Left lung (tissue), 4 donors: ENCODE measurements at regions not wholly inside any gene's neighbourhood (a gene's known extent, or its start where the extent isn't known, plus 50 kb on each side); places are given as distances from the start of the nearest gene placed in this dataset.
"Not testable (repeated sequence)": the region's sequence is repeated elsewhere in the genome, so short reads cannot be mapped to it uniquely, and the experiment has no call there.

Experiments used
- ATAC-seq: fragments of 200-7000 bp; cut with Tn5 transposase; one replicate; pipeline ENCODE4 v1.9.1; 2020; ENCODE audit warnings: moderate library complexity
- DNase-seq, 4 donors: peaks; one replicate each; pipeline ENCODE4 v3.0.0-alpha.2; 2013 to 2020
- H3K27ac ChIP-seq, 2 donors: fragments of 200-600 bp; sonication (generic) in 1 of 2; one replicate each; pipeline versions ENCODE4 v1.5.0 to v1.8.0; 2020 to 2021
- H3K27me3 ChIP-seq, 2 donors: fragments of 200-600 bp; sonication (generic) in 1 of 2; one replicate each; pipeline versions ENCODE4 v1.5.0 to v1.8.0; 2020 to 2021
- H3K36me3 ChIP-seq, 2 donors: fragments of 200-600 bp; sonication (generic) in 1 of 2; one replicate each; pipeline versions ENCODE4 v1.5.0 to v1.8.0; 2020 to 2021
- H3K4me1 ChIP-seq, 2 donors: fragments of 200-600 bp; one replicate each; pipeline ENCODE4 v1.8.0; 2021
- H3K4me3 ChIP-seq, 2 donors: fragments of 200-600 bp; sonication (generic) in 1 of 2; one replicate each; pipeline versions ENCODE4 v1.5.0 to v1.8.0; 2020 to 2021; ENCODE audit warnings: mild to moderate bottlenecking in 1 of 2
- H3K9me3 ChIP-seq, 2 donors: fragments of 200-600 bp; sonication (generic) in 1 of 2; one replicate each; pipeline versions ENCODE4 v1.5.0 to v1.8.0; 2020 to 2021
- intact Hi-C, 2 donors: fragments of 100-400 bp; cut with DNase I; formaldehyde crosslinking; loops; one replicate each; pipeline versions ENCODE4 v1.11.2 to v1.14.2; 2022
- donor health status: DM: no; HTN: yes; CAD: no.
- donor health status: DM: no; HTN: no; CAD: no.

- DNase-seq, H3K4me1 ChIP-seq, intact Hi-C loops, H3K27ac ChIP-seq, ATAC-seq, H3K36me3 ChIP-seq, H3K27me3 ChIP-seq, H3K9me3 ChIP-seq, H3K4me3 ChIP-seq: not testable (repeated sequence)
Observed at GRCh38 chr16:15307184-15307583, 70.9 kb downstream of the NPIPA5 start.

DNA sequence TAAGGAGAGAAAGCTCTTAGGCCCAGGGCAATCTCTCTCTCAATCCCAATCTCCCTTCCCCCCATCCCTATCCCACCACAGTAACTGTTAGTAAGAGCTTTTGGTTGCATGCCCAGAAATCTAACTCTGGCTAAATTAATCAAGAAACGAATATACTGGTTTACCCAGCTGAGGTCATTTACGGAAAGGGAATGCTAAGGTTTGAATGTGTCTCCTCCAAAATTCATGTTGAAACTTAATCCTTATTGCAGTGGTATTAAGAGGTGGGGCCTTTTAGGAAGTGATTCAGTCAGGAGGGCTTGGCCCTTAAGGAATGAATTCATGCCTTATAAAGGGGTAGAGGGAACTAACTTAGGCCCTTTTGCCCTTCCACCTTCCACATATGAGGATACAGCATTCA lies 72.2 kb downstream of the NPIPA5 start:
- H3K36me3 ChIP-seq, H3K9me3 ChIP-seq, H3K4me1 ChIP-seq, H3K4me3 ChIP-seq, intact Hi-C loops, H3K27ac ChIP-seq, H3K27me3 ChIP-seq: not testable (repeated sequence)
- ATAC-seq (peak; percentile 18), DNase-seq (peak in 1 of 4 donors; percentile 2)

DNA sequence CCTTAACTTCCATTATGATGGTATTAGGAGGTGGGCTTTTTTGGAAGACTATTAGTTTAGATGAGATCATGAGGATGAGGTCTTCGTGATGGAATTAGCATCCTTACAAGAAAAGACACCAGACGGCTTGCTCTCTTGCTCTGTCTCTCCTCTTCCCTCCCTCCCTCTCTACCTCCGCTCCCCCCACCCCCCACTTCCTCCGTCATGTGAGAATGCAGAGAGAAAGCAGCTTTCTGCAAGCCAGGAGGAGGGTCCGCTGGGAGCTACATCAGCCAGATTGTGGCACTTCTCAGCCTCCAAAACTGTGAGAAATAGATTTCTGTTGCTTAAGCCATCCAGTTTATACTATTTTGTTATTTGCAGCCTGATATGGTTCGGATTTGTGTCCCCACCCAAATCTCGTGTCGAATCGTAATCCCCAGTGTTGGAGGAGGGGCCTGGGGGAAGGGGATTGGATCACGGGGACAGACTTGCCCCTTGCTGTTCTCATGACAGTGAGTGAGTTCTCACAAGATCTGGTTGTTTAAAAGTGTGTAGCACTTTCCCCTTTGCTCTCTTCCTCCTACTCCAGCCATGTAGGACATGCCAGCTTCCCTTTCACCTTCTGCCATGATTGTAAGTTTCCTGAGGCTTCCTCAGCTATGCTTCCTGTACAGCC lies 74.3 kb downstream of the NPIPA5 start:
- intact Hi-C loops, H3K27ac ChIP-seq, H3K36me3 ChIP-seq, H3K4me1 ChIP-seq, H3K4me3 ChIP-seq, ATAC-seq, DNase-seq, H3K27me3 ChIP-seq, H3K9me3 ChIP-seq: not testable (repeated sequence)

DNA sequence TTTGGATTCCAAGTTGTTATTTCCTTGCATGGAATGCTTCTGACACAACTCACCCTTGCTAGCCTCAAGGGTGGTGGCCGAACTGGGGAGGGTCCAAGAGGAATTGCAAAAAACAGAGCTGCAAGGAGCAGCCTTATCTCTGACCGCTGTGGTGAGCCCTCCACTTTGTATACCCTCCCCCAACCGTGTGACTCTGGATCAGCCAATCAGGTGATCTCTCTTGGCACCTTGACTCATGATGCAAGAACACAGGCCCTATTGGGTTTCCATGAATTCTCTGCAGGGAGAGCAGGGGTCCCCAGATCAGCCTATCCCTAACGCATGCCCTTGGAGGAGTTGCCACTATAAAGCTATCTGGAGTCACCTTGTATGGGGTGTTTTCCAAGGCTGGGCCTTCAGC lies 81.0 kb downstream of the NPIPA5 start:
- H3K27me3 ChIP-seq, H3K27ac ChIP-seq, H3K9me3 ChIP-seq, DNase-seq, ATAC-seq, H3K36me3 ChIP-seq, intact Hi-C loops, H3K4me3 ChIP-seq, H3K4me1 ChIP-seq: not testable (repeated sequence)

- intact Hi-C loops, H3K9me3 ChIP-seq, H3K4me3 ChIP-seq, H3K27me3 ChIP-seq, H3K4me1 ChIP-seq, ATAC-seq, H3K36me3 ChIP-seq, H3K27ac ChIP-seq: not testable (repeated sequence)
- peak in 1 of 4 donors; percentile 20 for DNase-seq
Observed at GRCh38 chr16:15274796-15275195, 103.3 kb downstream of the NPIPA5 start.

DNA sequence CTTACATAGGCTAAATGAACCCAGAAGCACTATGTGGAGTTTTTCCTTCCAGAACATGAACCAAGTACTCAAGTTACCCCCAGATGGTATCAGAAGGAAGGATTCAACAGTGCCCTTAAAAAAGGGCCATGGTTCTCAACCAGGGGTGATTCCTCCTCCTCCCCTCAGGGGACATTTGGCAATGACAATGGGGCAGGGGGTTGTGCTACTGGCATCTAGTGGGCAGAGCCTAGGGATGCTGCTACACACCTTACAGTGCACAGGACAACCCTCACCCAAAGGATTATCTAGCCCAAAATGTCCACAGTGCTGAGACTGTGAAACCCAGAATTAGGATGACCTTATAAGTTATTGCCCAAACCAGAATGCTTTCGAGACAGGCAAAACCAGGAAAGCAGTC lies 104.1 kb downstream of the NPIPA5 start:
- H3K4me1 ChIP-seq, intact Hi-C loops, DNase-seq, ATAC-seq, H3K4me3 ChIP-seq, H3K9me3 ChIP-seq, H3K27ac ChIP-seq, H3K36me3 ChIP-seq: not testable (repeated sequence)
- peaks cover 0 to 16% of the 10 kb centered on the region in 2 donors for H3K27me3 ChIP-seq

DNA sequence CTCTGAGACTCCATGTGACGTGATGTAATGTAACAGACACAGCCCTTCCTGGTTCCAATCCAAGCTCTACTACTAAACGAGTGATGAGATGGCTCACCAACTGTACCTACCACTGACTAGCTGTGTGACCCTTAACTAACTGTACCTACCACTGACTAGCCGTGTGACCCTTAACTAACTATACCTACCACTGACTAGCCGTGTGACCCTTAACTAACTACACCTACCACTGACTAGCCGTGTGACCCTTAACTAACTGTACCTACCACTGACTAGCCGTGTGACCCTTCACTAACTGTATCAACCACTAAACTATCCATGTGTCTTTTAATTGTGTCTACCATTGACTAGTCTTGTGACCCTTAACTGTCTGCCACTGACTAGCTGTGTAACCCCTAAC lies 111.2 kb downstream of the NPIPA5 start:
- intact Hi-C loops, H3K4me3 ChIP-seq, H3K27ac ChIP-seq, H3K9me3 ChIP-seq, H3K4me1 ChIP-seq, H3K36me3 ChIP-seq, ATAC-seq: not testable (repeated sequence)
- peak in 1 of 4 donors; percentile 1 for DNase-seq
- H3K27me3 ChIP-seq: peaks cover 0 to 11% of the 10 kb centered on the region in 2 donors

DNA sequence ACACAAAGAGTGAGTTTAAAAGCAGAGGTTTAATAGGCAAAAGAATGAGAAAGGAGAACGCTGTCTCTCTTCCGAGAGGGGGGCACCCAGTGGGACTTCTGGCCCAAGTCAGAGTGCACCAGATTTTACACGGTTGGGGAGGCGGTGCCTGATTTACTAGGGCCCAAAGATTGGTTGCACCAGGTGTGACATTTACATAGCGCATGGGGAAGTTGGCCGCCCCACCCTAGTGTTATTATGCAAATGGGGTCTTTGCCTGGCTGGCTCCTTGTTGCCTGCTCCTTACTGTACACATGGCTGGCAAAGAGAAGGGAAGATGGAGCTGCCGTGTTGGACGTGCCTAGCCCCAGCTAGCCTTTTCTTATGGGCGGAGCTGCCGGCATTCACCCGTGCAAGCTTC lies 115.9 kb downstream of the NPIPA5 start:
- H3K36me3 ChIP-seq, intact Hi-C loops, ATAC-seq, DNase-seq, H3K27ac ChIP-seq, H3K4me1 ChIP-seq, H3K27me3 ChIP-seq, H3K9me3 ChIP-seq, H3K4me3 ChIP-seq: not testable (repeated sequence)

DNA sequence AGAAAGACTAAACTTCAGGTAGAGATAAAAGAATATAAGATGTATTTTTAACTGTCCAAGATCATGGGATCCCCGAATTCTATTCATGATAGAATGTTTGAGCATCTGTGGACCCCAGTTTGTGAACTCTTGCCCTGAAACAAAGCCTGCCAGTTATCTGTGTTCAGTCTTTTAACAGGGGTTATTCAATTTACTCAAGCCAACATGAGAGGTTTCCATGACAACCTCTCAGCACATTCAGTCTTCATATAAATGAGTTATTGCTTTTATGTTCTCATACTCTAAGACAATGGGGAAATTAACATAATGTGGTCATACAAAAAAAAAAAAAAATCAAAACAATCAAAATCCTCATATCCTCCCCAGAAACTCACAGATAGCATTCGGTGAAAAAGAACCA lies 130.1 kb downstream of the NPIPA5 start:
- H3K4me1 ChIP-seq, H3K27me3 ChIP-seq, H3K27ac ChIP-seq, H3K9me3 ChIP-seq, DNase-seq, intact Hi-C loops, H3K4me3 ChIP-seq, ATAC-seq, H3K36me3 ChIP-seq: not testable (repeated sequence)

DNA sequence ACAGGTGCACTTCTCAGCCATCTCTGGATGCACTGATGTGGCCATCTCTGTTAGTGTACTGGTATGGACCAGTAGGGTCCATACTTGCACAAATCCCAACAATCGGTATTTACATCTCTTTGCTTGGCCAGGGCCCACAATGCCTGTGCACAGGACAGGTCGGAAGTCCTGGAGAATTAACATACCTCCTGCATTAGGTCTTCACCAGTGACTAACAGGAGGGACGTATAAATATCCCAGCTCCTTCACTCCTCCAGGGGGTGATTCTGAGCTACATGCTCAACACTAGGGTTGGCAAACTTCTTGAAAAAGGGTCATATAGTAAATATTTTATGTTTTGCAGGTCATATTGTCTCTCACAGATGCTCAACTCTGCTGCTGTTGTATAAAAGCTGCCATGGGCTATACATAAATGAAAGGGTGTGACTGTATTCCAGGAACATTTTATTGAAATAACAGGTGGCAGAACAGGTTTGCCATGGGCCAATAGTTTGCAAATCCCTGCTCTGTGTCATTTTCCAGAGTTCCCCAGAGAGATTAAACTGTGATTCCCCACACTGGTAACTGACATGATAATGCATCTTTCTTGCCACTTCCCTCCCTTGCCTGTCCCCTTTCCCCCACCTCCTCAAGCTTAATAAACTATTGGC lies 141.3 kb downstream of the NPIPA5 start:
- intact Hi-C loops, H3K4me3 ChIP-seq, H3K4me1 ChIP-seq, ATAC-seq, H3K27ac ChIP-seq, H3K36me3 ChIP-seq, H3K27me3 ChIP-seq, H3K9me3 ChIP-seq, DNase-seq: not testable (repeated sequence)

DNA sequence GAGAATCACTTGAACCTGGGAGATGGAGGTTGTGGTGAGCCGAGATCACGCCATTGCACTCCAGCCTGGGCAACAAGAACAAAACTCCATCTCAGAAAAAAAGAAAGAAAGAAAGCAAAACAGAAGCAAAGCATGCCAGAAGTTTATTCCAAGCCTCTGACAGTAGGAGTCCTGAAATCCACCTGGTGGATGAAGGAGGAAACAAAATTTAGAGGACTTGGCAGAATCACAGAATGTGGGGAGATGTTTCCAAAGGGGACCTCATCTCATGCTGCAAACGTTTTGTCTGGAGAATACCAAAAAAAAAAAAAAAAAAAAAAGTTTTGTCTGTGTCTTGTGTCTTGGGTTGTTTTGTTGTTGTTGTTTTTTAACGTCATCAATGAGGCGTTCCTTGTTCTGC lies 141.1 kb upstream of the RRN3 start:
- H3K36me3 ChIP-seq, H3K4me1 ChIP-seq, H3K27ac ChIP-seq, DNase-seq, H3K4me3 ChIP-seq, H3K9me3 ChIP-seq, ATAC-seq, H3K27me3 ChIP-seq, intact Hi-C loops: not testable (repeated sequence)

GRCh38 chr16:15234702-15235101 lies 140.6 kb upstream of the RRN3 start:
- intact Hi-C loops, H3K4me1 ChIP-seq, H3K4me3 ChIP-seq, H3K27me3 ChIP-seq, H3K9me3 ChIP-seq, ATAC-seq, H3K36me3 ChIP-seq, H3K27ac ChIP-seq, DNase-seq: not testable (repeated sequence)

GRCh38 chr16:15230432-15230831 lies 136.4 kb upstream of the RRN3 start:
- H3K27ac ChIP-seq, H3K4me1 ChIP-seq, DNase-seq, H3K9me3 ChIP-seq, H3K27me3 ChIP-seq, intact Hi-C loops, H3K36me3 ChIP-seq, ATAC-seq, H3K4me3 ChIP-seq: not testable (repeated sequence)

DNA sequence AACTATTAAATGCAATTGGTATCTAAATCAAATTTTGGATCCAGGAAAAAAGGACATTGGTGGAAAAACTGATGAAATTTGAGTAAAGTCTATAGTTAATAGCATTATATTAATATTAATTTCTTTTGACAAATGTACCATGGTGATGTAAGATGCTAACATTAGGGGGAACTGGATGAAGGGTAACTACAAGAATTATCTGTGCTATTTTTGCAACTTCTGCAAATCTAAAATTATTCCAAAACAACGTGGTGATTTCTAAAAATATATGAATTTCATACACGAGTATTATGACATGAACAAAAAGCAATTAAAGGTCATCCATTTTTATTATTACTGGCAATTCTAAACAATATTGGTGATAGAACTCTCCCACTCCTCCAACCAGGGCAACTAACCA lies 135.6 kb upstream of the RRN3 start:
- not testable (repeated sequence) for ATAC-seq, H3K4me1 ChIP-seq

More for the DNA sequence above, 135.6 kb upstream of the RRN3 start:
- H3K9me3 ChIP-seq, H3K4me3 ChIP-seq, H3K27ac ChIP-seq, H3K27me3 ChIP-seq, H3K36me3 ChIP-seq, DNase-seq, intact Hi-C loops: not testable (repeated sequence)
